ENCODE measurements at regions not wholly inside any gene's neighbourhood (a gene's known extent, or its start where the extent isn't known, plus 50 kb on each side); places are given as distances from the start of the nearest gene placed in this dataset.

GRCh38 chr2:236430584-236430983 lies 139.0 kb upstream of the ACKR3 start:
- intact Hi-C loops (cut with micrococcal nuclease; ENCODE audit: unreplicated experiment) (no loop called here), in situ Hi-C loops (cut with HindIII; ENCODE audit: low pct_unique_long_range_greater_than_20kb, low sequenced_read_pairs) (no loop called here)
- Histone ChIP-seq H3K27ac (ENCODE audit: low read length) (no peak overlapping the region), H3K9me3 (ENCODE audit: control insufficient read depth, insufficient read depth, low read depth, low read length) (no peaks in the 10 kb centered on the region), H3K4me3 (ENCODE audit: low read depth in 2 of 2, low read length in 2 of 2) (no peak overlapping the region), H3K4me1 (ENCODE audit: control insufficient read depth, insufficient read depth, low read length) (no peaks in the 10 kb centered on the region), H3K36me3 (ENCODE audit: control insufficient read depth, insufficient read depth, low read length) (no peaks in the 10 kb centered on the region), H3K27me3 (ENCODE audit: control insufficient read depth, insufficient read depth, low read length) (peaks cover 2% of the 10 kb centered on the region; the same call in 1 of the 2 replicates)
- no peak for TF ChIP-seq TCF7L2 (IDR thresholded peaks at IDR 0.05; ENCODE audit: low read depth, low read length)
- TF ChIP-seq POLR2AphosphoS5 (IDR thresholded peaks at IDR 0.05; ENCODE audit: low read depth, low read length): no peak
- no peak for TF ChIP-seq CTCF (IDR thresholded peaks at IDR 0.05)
- no peak for TF ChIP-seq SIN3A (IDR thresholded peaks at IDR 0.05; ENCODE audit: borderline replicate concordance, insufficient read depth, low read depth, low read length)
- TF ChIP-seq REST (IDR thresholded peaks at IDR 0.05; ENCODE audit: insufficient read depth in 1 of 2, low read depth in 2 of 2, low read length in 1 of 2): no peak
- ChIA-PET POLR2A (no interaction called here), CTCF (no interaction called here)
- ATAC-seq (no peak), DNase-seq (ENCODE audit: low read depth, low spot score) (no peak)
- no TSS peak for BruUV-seq (replicated peaks)

GRCh38 chr2:236434593-236434992 lies 135.0 kb upstream of the ACKR3 start:
- in situ Hi-C loops (cut with HindIII; ENCODE audit: low pct_unique_long_range_greater_than_20kb, low sequenced_read_pairs): no loop called here
- Histone ChIP-seq H3K9me3 (ENCODE audit: control insufficient read depth, insufficient read depth, low read depth, low read length) (no peaks in the 10 kb centered on the region), H3K4me1 (ENCODE audit: control insufficient read depth, insufficient read depth, low read length) (no peaks in the 10 kb centered on the region), H3K36me3 (ENCODE audit: control insufficient read depth, insufficient read depth, low read length) (no peaks in the 10 kb centered on the region), H3K4me3 (ENCODE audit: low read depth in 2 of 2, low read length in 2 of 2) (no peak overlapping the region), H3K27ac (ENCODE audit: low read length) (no peak overlapping the region), H3K27me3 (ENCODE audit: control insufficient read depth, insufficient read depth, low read length) (peaks cover 2% of the 10 kb centered on the region; the same call in 1 of the 2 replicates)
- no TSS peak for BruUV-seq (replicated peaks)
- CTCF ChIA-PET: no interaction called here
- ATAC-seq: no peak
- POLR2A ChIA-PET: no interaction called here
- intact Hi-C loops (cut with micrococcal nuclease; ENCODE audit: unreplicated experiment): no loop called here
- TF ChIP-seq CTCF (IDR thresholded peaks at IDR 0.05) (no peak), TCF7L2 (IDR thresholded peaks at IDR 0.05; ENCODE audit: low read depth, low read length) (no peak), REST (IDR thresholded peaks at IDR 0.05; ENCODE audit: insufficient read depth in 1 of 2, low read depth in 2 of 2, low read length in 1 of 2) (no peak), POLR2AphosphoS5 (IDR thresholded peaks at IDR 0.05; ENCODE audit: low read depth, low read length) (no peak), SIN3A (IDR thresholded peaks at IDR 0.05; ENCODE audit: borderline replicate concordance, insufficient read depth, low read depth, low read length) (no peak)
- no peak for DNase-seq (ENCODE audit: low read depth, low spot score)
